SK-N-SH treated with all-trans-retinoic acid at 6 μM for 48 hours (cell line): ENCODE measurements at regions not wholly inside any gene's neighbourhood (a gene's known extent, or its start where the extent isn't known, plus 50 kb on each side); places are given as distances from the start of the nearest gene placed in this dataset.

Experiments
- ATAC-seq: fragments of 200-7000 bp; cut with Tn5 transposase; 3 replicates; pipeline ENCODE4 v1.9.1; 2020; ENCODE audit warnings: mild to moderate bottlenecking, moderate library complexity
- ARNTL ChIP-seq: fragments of 450-650 bp; formaldehyde crosslinking; IDR thresholded peaks from 2 replicates; pipeline ENCODE4 v1.5.0; 2020; ENCODE audit warnings: low read depth, mild to moderate bottlenecking, moderate library complexity, borderline replicate concordance
- BACH2 ChIP-seq: fragments of 250-450 bp; sonication (Bioruptor Pico); IDR thresholded peaks from 2 replicates; pipeline ENCODE4 v1.9.0; 2021; ENCODE audit warnings: mild to moderate bottlenecking, borderline replicate concordance
- CREB5 ChIP-seq: fragments of 250-450 bp; sonication (Bioruptor Pico); IDR thresholded peaks from 2 replicates; pipeline ENCODE4 v1.5.1; 2020; ENCODE audit warnings: low read depth, mild to moderate bottlenecking, moderate library complexity
- CSDC2 ChIP-seq: fragments of 250-450 bp; sonication (Bioruptor Pico); IDR thresholded peaks from 2 replicates; pipeline ENCODE4 v1.5.0; 2020; ENCODE audit warnings: mild to moderate bottlenecking, moderate library complexity
- ESRRG ChIP-seq: fragments of 250-450 bp; sonication (Bioruptor Pico); IDR thresholded peaks from 2 replicates; pipeline ENCODE4 v1.6.1; 2021; ENCODE audit warnings: mild to moderate bottlenecking
- GLIS3 ChIP-seq: fragments of 250-450 bp; sonication (Bioruptor Pico); IDR thresholded peaks from 2 replicates; pipeline ENCODE4 v1.5.0; 2020; ENCODE audit warnings: mild to moderate bottlenecking, moderate library complexity
- ISL1 ChIP-seq: fragments of 250-450 bp; sonication (Bioruptor Pico); IDR thresholded peaks from 2 replicates; pipeline ENCODE4 v2.1.2; 2022; ENCODE audit warnings: mild to moderate bottlenecking, moderate library complexity
- OSR1 ChIP-seq: fragments of 250-450 bp; sonication (Bioruptor Pico); IDR thresholded peaks from 2 replicates; pipeline ENCODE4 v1.8.0; 2022; ENCODE audit warnings: moderate library complexity, mild to moderate bottlenecking, inconsistent platforms
- PATZ1 ChIP-seq: fragments of 250-450 bp; sonication (Bioruptor Pico); IDR thresholded peaks from 2 replicates; pipeline ENCODE4 v1.8.0; 2020; ENCODE audit warnings: mild to moderate bottlenecking, moderate library complexity, borderline replicate concordance
- POU6F1 ChIP-seq: fragments of 250-450 bp; sonication (Bioruptor Pico); IDR thresholded peaks from 2 replicates; pipeline ENCODE4 v1.8.0; 2021; ENCODE audit warnings: low read depth, mild to moderate bottlenecking, moderate library complexity, borderline replicate concordance
- PPARA ChIP-seq: fragments of 250-450 bp; sonication (Bioruptor Pico); IDR thresholded peaks from 2 replicates; pipeline ENCODE4 v1.5.0; 2020; ENCODE audit warnings: mild to moderate bottlenecking, borderline replicate concordance
- RARB ChIP-seq: fragments of 250-450 bp; sonication (Bioruptor Pico); IDR thresholded peaks from 2 replicates; pipeline ENCODE4 v1.8.0; 2021; ENCODE audit warnings: mild to moderate bottlenecking, moderate library complexity
- TCF4 ChIP-seq: fragments of 250-450 bp; sonication (Bioruptor Pico); IDR thresholded peaks from 2 replicates; pipeline ENCODE4 v1.8.0; 2021; ENCODE audit warnings: mild to moderate bottlenecking, moderate library complexity, borderline replicate concordance
- TSHZ2 ChIP-seq: fragments of 250-450 bp; sonication (Bioruptor Pico); IDR thresholded peaks from 2 replicates; pipeline ENCODE4 v1.5.0; 2020; ENCODE audit warnings: mild to moderate bottlenecking, moderate library complexity
- ZC3H10 ChIP-seq: fragments of 250-450 bp; sonication (Bioruptor Pico); IDR thresholded peaks from 2 replicates; pipeline ENCODE4 v1.5.1; 2021; ENCODE audit warnings: mild to moderate bottlenecking, moderate library complexity
- ZFP3 ChIP-seq: fragments of 250-450 bp; sonication (Bioruptor Pico); IDR thresholded peaks from 2 replicates; pipeline ENCODE4 v1.5.0; 2020; ENCODE audit warnings: mild to moderate bottlenecking, moderate library complexity
- ZFP30 ChIP-seq: fragments of 450-650 bp; formaldehyde crosslinking; IDR thresholded peaks from 2 replicates; pipeline ENCODE4 v1.5.0; 2022; ENCODE audit warnings: mild to moderate bottlenecking, moderate library complexity
- ZNF565 ChIP-seq: fragments of 450-650 bp; formaldehyde crosslinking; conservative IDR thresholded peaks from 2 replicates; pipeline ENCODE4 v1.5.0; 2020; ENCODE audit warnings: low read depth, mild to moderate bottlenecking, moderate library complexity
- ZNF70 ChIP-seq: fragments of 450-650 bp; formaldehyde crosslinking; IDR thresholded peaks from 2 replicates; pipeline ENCODE4 v1.5.0; 2020; ENCODE audit warnings: mild to moderate bottlenecking, moderate library complexity
- ZNF8 ChIP-seq: fragments of 450-650 bp; formaldehyde crosslinking; IDR thresholded peaks from 2 replicates; pipeline ENCODE4 v1.5.0; 2020; ENCODE audit warnings: mild to moderate bottlenecking, moderate library complexity

DNA sequence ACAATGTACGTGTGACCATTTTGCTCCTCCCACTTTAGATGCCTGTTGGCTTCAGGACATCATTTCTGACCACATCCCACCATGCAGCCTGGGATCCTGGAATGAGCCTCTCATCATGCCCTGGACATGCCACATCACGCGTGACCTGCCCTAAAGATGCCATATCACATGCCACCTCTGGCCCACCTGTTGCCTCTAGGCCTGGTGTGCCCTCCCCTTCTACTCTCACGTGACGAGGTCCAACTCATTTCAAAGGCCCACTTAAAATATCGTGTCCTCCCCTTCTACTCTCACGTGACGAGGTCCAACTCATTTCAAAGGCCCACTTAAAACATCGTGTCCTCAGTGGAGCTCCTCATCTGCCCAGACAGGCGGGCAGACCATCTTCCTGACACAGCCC is 254.9 kb downstream of the TEX36 start:
- TF ChIP-seq CREB5 (CRISPR knock-in tag), result no peak
- TF ChIP-seq ZFP30 (CRISPR knock-in tag), result no peak
- no peak for TF ChIP-seq ZC3H10 (CRISPR knock-in tag)
- TF ChIP-seq ARNTL (CRISPR knock-in tag), result no peak
- ATAC-seq, result no peak

- no peak for ATAC-seq
- TF ChIP-seq TCF4 (CRISPR knock-in tag), result no peak
- TF ChIP-seq ZFP3 (CRISPR knock-in tag), result no peak
- TF ChIP-seq BACH2 (CRISPR knock-in tag), result no peak
- TF ChIP-seq CREB5 (CRISPR knock-in tag), result no peak
- no peak for TF ChIP-seq ZNF70 (CRISPR knock-in tag)
- TF ChIP-seq GLIS3 (CRISPR knock-in tag), result no peak
- TF ChIP-seq ARNTL (CRISPR knock-in tag), result no peak
- TF ChIP-seq ESRRG, result no peak
- TF ChIP-seq ZC3H10 (CRISPR knock-in tag), result no peak
- TF ChIP-seq ZNF565, result no peak
Measured at GRCh38 chr10:125424191-125424847, 258.6 kb downstream of the TEX36 start.

DNA sequence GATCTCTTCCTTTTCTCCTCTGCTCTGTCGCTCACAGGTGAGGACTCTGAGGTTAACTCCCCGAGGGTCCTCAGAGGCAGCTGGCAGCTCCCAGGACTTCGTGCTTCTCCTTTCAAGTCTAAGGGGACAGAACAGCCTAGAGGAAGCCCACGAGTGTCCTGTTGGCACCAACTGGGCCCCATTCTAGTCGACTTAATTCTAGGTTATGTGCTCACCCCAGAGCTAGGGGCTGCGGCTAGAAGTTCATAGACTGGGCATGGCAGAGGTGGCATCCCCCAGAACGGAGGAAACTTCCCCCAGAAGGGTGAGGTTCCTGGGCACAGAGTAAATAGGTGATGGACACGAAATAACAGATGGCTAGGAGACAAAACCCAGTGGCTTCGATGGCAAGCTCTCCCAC is 259.4 kb downstream of the TEX36 start:
- TF ChIP-seq ZC3H10 (CRISPR knock-in tag) (no peak), BACH2 (CRISPR knock-in tag) (no peak), TSHZ2 (CRISPR knock-in tag) (no peak), PATZ1 (CRISPR knock-in tag) (no peak), PPARA (CRISPR knock-in tag) (no peak), ZNF8 (no peak), ZNF565 (no peak), CSDC2 (CRISPR knock-in tag) (no peak), ISL1 (CRISPR knock-in tag) (no peak), ZFP30 (CRISPR knock-in tag) (no peak), TCF4 (CRISPR knock-in tag) (no peak), GLIS3 (CRISPR knock-in tag) (no peak), RARB (no peak), ZNF70 (CRISPR knock-in tag) (no peak), OSR1 (CRISPR knock-in tag) (no peak), ZFP3 (CRISPR knock-in tag) (no peak), ARNTL (CRISPR knock-in tag) (no peak), POU6F1 (CRISPR knock-in tag) (no peak), CREB5 (CRISPR knock-in tag) (no peak)
- no peak for ATAC-seq
